ENCODE measurements at regions not wholly inside any gene's neighbourhood (a gene's known extent, or its start where the extent isn't known, plus 50 kb on each side); places are given as distances from the start of the nearest gene placed in this dataset.

DNA sequence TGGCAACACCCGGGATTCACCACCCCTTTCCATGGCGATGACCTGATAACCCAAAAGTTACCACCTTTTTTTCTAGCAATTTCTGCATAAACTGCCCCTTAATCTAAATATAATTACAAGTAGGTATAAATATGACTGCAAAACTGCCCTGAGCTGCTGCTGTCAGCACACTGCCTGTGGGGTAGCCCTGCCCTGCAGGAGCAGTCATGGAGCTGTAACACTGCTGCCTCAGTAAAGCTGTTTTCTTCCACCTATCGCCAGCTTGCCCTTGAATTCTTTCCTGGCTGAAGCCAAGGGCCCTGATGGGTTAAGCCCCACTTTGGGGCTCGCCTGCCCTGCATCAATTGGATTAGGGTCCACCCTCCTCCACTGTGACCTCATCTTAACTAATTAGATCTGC, 368.8 kb downstream of the SFMBT2 start:
- no peak for TF ChIP-seq CREB1 (IDR thresholded peaks at IDR 0.05; ENCODE audit: low read depth)
- TF ChIP-seq MAX (IDR thresholded peaks at IDR 0.05): no peak
- TF ChIP-seq TCF12 (IDR thresholded peaks at IDR 0.05; ENCODE audit: low read depth): no peak
- no peak for TF ChIP-seq ZBTB7A (IDR thresholded peaks at IDR 0.05; ENCODE audit: low read depth)
- TF ChIP-seq TAF1 (IDR thresholded peaks at IDR 0.05; ENCODE audit: low read depth): no peak
- no peak for TF ChIP-seq EGR1 (IDR thresholded peaks at IDR 0.05)
- no peak for TF ChIP-seq USF1 (IDR thresholded peaks at IDR 0.05)
- TF ChIP-seq NFIC (IDR thresholded peaks at IDR 0.05): no peak
- no peak for TF ChIP-seq CEBPB (IDR thresholded peaks at IDR 0.05)

GRCh38 chr10:7040681-7041080, 370.2 kb downstream of the SFMBT2 start:
- TF ChIP-seq USF1 (IDR thresholded peaks at IDR 0.05) (no peak), YY1 (IDR thresholded peaks at IDR 0.05; ENCODE audit: low read depth) (no peak), EP300 (IDR thresholded peaks at IDR 0.05; ENCODE audit: borderline replicate concordance) (no peak), TEAD4 (IDR thresholded peaks at IDR 0.05) (no peak), EGR1 (IDR thresholded peaks at IDR 0.05) (no peak), TCF12 (IDR thresholded peaks at IDR 0.05; ENCODE audit: low read depth) (no peak), ZBTB7A (IDR thresholded peaks at IDR 0.05; ENCODE audit: low read depth) (no peak), NFIC (IDR thresholded peaks at IDR 0.05) (no peak), CREB1 (IDR thresholded peaks at IDR 0.05; ENCODE audit: low read depth) (no peak)
- TF ChIP-seq, protein P1, sequence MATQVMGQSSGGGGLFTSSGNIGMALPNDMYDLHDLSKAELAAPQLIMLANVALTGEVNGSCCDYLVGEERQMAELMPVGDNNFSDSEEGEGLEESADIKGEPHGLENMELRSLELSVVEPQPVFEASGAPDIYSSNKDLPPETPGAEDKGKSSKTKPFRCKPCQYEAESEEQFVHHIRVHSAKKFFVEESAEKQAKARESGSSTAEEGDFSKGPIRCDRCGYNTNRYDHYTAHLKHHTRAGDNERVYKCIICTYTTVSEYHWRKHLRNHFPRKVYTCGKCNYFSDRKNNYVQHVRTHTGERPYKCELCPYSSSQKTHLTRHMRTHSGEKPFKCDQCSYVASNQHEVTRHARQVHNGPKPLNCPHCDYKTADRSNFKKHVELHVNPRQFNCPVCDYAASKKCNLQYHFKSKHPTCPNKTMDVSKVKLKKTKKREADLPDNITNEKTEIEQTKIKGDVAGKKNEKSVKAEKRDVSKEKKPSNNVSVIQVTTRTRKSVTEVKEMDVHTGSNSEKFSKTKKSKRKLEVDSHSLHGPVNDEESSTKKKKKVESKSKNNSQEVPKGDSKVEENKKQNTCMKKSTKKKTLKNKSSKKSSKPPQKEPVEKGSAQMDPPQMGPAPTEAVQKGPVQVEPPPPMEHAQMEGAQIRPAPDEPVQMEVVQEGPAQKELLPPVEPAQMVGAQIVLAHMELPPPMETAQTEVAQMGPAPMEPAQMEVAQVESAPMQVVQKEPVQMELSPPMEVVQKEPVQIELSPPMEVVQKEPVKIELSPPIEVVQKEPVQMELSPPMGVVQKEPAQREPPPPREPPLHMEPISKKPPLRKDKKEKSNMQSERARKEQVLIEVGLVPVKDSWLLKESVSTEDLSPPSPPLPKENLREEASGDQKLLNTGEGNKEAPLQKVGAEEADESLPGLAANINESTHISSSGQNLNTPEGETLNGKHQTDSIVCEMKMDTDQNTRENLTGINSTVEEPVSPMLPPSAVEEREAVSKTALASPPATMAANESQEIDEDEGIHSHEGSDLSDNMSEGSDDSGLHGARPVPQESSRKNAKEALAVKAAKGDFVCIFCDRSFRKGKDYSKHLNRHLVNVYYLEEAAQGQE (IDR thresholded peaks at IDR 0.05; ENCODE audit: low read depth): no peak

- TF ChIP-seq EGR1 (IDR thresholded peaks at IDR 0.05) (no peak), EP300 (IDR thresholded peaks at IDR 0.05; ENCODE audit: borderline replicate concordance) (no peak), YY1 (IDR thresholded peaks at IDR 0.05; ENCODE audit: low read depth) (no peak), TAF1 (IDR thresholded peaks at IDR 0.05; ENCODE audit: low read depth) (no peak), USF1 (IDR thresholded peaks at IDR 0.05) (no peak), NFIC (IDR thresholded peaks at IDR 0.05) (no peak), ZBTB7A (IDR thresholded peaks at IDR 0.05; ENCODE audit: low read depth) (no peak), CEBPB (IDR thresholded peaks at IDR 0.05) (no peak), CREB1 (IDR thresholded peaks at IDR 0.05; ENCODE audit: low read depth) (no peak), TCF12 (IDR thresholded peaks at IDR 0.05; ENCODE audit: low read depth) (no peak), MAX (IDR thresholded peaks at IDR 0.05) (no peak), RAD21 (IDR thresholded peaks at IDR 0.05; ENCODE audit: low read depth) (no peak), TEAD4 (IDR thresholded peaks at IDR 0.05) (no peak), FOXM1 (IDR thresholded peaks at IDR 0.05; ENCODE audit: borderline replicate concordance, low read depth) (no peak)
- TF ChIP-seq, protein P1 (IDR thresholded peaks at IDR 0.05; ENCODE audit: low read depth): no peak
Measured at GRCh38 chr10:7039859-7040258, 371.0 kb downstream of the SFMBT2 start.

- TF ChIP-seq CREB1 (IDR thresholded peaks at IDR 0.05; ENCODE audit: low read depth) (no peak), TEAD4 (IDR thresholded peaks at IDR 0.05) (no peak), CEBPB (IDR thresholded peaks at IDR 0.05) (no peak), TCF12 (IDR thresholded peaks at IDR 0.05; ENCODE audit: low read depth) (no peak), EP300 (IDR thresholded peaks at IDR 0.05; ENCODE audit: borderline replicate concordance) (no peak)
Measured at GRCh38 chr10:7038416-7038815, 372.4 kb downstream of the SFMBT2 start.

DNA sequence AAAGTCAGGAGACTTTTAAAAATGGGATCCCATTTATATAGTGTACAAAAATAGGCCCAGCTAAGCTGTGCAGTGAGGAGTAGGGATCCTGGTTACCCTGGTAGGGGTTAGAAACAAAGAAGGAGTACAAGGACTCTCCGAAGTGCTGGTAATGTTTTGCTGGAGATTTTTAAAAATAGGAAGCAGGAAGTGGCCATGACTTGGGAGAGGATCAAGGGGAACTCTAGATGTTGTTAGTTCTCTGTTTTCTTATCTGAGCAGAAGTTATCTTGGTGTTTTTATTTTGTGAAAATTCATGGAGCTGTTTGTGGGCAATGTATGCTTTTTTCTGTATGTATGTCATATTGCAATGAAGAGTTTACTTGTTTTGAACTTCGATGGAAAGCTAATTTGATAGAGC, 373.9 kb downstream of the SFMBT2 start:
- TF ChIP-seq FOXM1 (IDR thresholded peaks at IDR 0.05; ENCODE audit: borderline replicate concordance, low read depth) (no peak), TCF12 (IDR thresholded peaks at IDR 0.05; ENCODE audit: low read depth) (no peak), RAD21 (IDR thresholded peaks at IDR 0.05; ENCODE audit: low read depth) (no peak), ZBTB7A (IDR thresholded peaks at IDR 0.05; ENCODE audit: low read depth) (no peak), USF1 (IDR thresholded peaks at IDR 0.05) (no peak), CEBPB (IDR thresholded peaks at IDR 0.05) (no peak), MAX (IDR thresholded peaks at IDR 0.05) (no peak), YY1 (IDR thresholded peaks at IDR 0.05; ENCODE audit: low read depth) (no peak), TAF1 (IDR thresholded peaks at IDR 0.05; ENCODE audit: low read depth) (no peak)
- TF ChIP-seq, protein P1 (IDR thresholded peaks at IDR 0.05; ENCODE audit: low read depth): no peak

All from Ishikawa (cell line).